GM10248 (cell line): ENCODE measurements at regions not wholly inside any gene's neighbourhood (a gene's known extent, or its start where the extent isn't known, plus 50 kb on each side); places are given as distances from the start of the nearest gene placed in this dataset.

Experiments used
- CTCF ChIA-PET: fragments of 300-600 bp; sonication (Branson Sonifier 250); formaldehyde crosslinking; extraction: SDS; loops from one replicate; lab custom pipeline; 2021; ENCODE audit warnings: antibody characterized with exemption; lab: Yijun Ruan, JAX
- POLR2A ChIA-PET: fragments of 350-650 bp; sonication (Branson Sonifier 250); formaldehyde crosslinking; extraction: SDS; loops from one replicate; lab custom pipeline; 2020; ENCODE audit warnings: antibody characterized with exemption; lab: Yijun Ruan, JAX
- DNase-seq: peaks from one replicate; pipeline ENCODE4 v3.0.0; 2012; ENCODE audit errors: extremely low spot score
- TF ChIP-seq, protein P1 (sequence below): IDR thresholded peaks from 2 replicates; pipeline ENCODE4 v1.5.1; 2012; ENCODE audit warnings: mild to moderate bottlenecking, low read depth; ENCODE audit errors: extremely low read depth, missing control alignments, control extremely low read depth

DNA sequence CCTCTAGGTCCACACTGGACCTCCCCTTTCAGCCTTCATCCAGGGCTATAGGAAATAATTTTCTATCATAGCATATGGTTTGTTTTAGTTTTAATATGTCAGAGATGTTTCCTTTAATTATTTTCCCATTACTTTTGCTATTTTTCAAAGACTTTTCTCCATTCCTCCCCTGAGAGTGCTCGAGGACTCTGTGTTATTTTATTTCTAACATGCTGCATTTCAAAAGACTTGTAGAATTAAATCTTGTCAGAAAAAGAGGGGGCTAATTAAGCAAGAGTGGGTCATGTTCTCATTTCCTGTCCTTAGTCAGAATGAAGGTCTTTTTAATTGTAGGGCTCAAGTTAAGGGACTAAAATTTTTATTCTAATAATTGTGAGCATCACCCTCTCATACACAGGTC, 71.6 kb upstream of the CTTNBP2 start:
- TF ChIP-seq, protein P1, sequence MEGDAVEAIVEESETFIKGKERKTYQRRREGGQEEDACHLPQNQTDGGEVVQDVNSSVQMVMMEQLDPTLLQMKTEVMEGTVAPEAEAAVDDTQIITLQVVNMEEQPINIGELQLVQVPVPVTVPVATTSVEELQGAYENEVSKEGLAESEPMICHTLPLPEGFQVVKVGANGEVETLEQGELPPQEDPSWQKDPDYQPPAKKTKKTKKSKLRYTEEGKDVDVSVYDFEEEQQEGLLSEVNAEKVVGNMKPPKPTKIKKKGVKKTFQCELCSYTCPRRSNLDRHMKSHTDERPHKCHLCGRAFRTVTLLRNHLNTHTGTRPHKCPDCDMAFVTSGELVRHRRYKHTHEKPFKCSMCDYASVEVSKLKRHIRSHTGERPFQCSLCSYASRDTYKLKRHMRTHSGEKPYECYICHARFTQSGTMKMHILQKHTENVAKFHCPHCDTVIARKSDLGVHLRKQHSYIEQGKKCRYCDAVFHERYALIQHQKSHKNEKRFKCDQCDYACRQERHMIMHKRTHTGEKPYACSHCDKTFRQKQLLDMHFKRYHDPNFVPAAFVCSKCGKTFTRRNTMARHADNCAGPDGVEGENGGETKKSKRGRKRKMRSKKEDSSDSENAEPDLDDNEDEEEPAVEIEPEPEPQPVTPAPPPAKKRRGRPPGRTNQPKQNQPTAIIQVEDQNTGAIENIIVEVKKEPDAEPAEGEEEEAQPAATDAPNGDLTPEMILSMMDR: no peak
- ChIA-PET POLR2A (no interaction called here), CTCF (no interaction called here)
- DNase-seq: no peak

DNA sequence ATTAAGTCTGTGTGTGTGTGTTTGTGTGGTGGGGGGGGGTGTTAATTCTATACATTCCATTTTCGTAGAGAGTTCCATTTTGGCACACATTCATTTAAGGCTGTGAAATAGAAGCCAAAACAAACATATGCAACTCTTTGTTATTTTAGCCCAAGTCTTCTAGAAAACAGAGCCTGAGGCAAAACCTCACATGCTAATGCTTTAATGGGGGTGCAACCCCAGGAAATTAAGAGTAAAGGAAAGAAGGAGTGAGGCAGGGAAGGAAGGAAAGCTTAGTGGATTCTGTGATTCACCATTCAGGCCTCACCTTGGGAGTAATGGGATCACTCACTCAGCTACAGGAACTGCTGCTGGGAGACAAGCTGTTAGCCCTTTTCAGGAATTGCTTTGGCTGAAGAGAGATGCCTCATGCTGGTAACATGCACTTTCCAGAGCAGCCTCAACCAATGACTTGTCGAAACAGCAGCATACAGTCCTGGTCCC, 73.0 kb upstream of the CTTNBP2 start:
- TF ChIP-seq, protein P1: no peak
- CTCF ChIA-PET: no interaction called here
- POLR2A ChIA-PET: no interaction called here
- DNase-seq: no peak

DNA sequence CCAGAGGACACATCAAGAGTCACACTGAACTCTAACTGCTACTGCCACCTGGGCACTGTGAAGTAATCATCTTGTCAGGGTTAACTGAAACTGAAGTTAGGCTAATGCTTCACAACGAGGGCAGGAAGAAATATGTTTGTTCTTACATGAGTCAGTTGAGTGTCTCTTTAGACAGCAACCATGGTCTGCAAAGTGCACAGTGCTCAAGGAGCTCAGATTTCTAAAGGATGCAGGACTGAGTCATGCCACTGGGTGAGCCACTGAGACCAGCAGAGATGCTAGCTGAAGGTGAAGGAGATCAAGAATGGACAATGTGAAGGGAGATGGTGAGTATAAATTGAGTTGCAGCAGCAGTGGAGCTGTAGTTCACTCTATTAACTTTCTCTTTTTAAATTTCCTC, 76.0 kb upstream of the CTTNBP2 start:
- POLR2A ChIA-PET: no interaction called here
- no peak for DNase-seq
- TF ChIP-seq, protein P1: no peak
- CTCF ChIA-PET: interaction anchor here (1.6 kb wide), 1 partner anchor 10 kb away, joined by 5 read pairs; no protein-coding TSS in a partner anchor

DNA sequence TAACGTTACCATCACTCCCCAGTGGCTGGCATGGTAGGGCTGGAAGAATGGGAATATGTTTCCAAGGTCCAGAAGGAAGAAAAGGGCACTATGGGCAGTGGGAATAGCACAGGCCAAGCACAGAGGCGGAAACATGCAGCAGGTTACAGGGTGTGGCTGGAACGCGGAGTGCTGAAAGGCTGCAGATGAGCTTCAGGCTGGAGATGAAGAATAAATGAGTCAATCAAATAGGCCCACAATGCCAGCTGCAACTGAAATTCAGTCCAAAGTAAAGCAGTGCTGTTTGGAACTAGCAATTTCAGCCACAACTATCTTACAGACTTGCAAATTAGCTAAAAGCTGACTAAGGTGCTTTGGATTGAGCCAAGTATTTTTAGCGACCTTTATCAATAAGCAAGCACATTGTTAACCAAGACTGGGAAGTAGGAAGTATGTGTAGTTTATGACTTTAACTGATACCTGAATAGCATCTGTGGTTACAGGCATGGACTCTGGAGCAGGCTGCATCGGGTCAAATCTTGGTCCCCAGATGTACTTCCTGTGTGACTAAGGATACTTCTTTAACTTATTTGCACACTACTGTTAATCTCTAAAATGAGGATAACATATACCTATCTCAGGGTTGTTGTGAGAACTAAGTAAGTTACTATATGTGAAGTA, 77.5 kb upstream of the CTTNBP2 start:
- TF ChIP-seq, protein P1: no peak
- ChIA-PET CTCF (interaction anchor here (1.7 kb wide), 1 partner anchor 10 kb away, joined by 5 read pairs; no protein-coding TSS in a partner anchor), POLR2A (no interaction called here)
- DNase-seq: no peak

DNA sequence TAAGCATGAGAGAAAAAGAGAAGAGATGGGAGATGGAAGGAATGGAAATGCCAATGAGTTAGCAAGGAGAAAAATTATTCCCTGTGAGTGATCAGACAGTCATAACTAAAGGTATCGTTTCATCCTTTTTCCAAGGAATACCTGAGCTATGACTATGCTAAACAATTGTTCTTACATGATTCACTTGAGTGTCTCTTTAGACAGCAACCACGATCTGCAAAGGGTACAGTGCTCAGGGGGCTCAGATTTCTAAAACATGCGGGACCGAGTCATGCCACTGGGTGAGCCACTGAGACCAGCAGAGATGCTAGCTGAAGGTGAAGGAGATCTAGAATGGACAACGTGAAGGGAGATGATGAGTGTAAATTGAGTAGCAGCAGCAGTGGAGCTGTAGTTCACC, 78.0 kb upstream of the CTTNBP2 start:
- TF ChIP-seq, protein P1: no peak
- ChIA-PET CTCF (interaction anchor here (1.7 kb wide), 1 partner anchor 10 kb away, joined by 5 read pairs; no protein-coding TSS in a partner anchor), POLR2A (no interaction called here)
- no peak for DNase-seq

DNA sequence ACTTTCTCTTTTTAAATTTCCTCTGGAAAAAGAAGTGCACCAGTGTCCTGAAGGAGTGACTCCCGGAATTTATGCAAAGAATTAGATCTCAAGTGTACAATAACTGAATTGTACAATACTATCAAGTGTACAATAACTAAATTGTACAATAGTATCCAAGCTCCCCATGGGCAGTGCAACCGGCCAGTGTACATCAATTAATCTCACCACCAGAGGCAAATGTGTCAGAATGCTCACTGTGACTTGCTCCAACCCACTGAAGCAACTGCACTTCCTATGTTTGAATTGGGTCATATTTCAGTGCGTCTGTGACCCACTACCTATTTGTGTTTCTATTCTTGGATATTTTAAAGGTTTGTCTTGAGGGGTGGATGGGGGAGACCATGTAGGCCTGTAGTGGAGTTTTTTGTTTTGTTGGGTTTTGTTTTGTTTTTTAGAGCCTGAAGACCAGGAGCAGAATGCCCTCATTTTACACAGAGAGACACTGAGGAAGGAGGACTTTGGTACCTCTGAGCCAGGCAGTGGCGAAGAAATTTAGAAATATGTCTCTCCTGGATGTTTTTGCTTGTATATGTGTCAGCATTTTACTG, 78.5 kb upstream of the CTTNBP2 start:
- ChIA-PET CTCF (interaction anchor here (1.7 kb wide), 1 partner anchor 11 kb away, joined by 5 read pairs; no protein-coding TSS in a partner anchor), POLR2A (no interaction called here)
- TF ChIP-seq, protein P1: no peak
- DNase-seq: no peak
